Uterus (tissue), 2 donors: ENCODE measurements at regions not wholly inside any gene's neighbourhood (a gene's known extent, or its start where the extent isn't known, plus 50 kb on each side); places are given as distances from the start of the nearest gene placed in this dataset.

ENCODE experiments used
- CTCF ChIP-seq, 4 experiments: fragments of 200-600 bp in 2 of 4; fragments of 450-650 bp in 2 of 4; sonication (generic) in 2 of 4; IDR thresholded peaks; one replicate each; pipeline ENCODE4 v1.5.1; 2016 to 2019; ENCODE audit warnings: antibody characterized with exemption in 4 of 4, mild to moderate bottlenecking in 2 of 4, moderate library complexity in 1 of 4
- POLR2A ChIP-seq, 2 donors: fragments of 450-650 bp; IDR thresholded peaks; one replicate each; pipeline ENCODE4 v1.6.1; 2016; ENCODE audit warnings: antibody characterized with exemption in 2 of 2, mild to moderate bottlenecking in 1 of 2, moderate library complexity in 1 of 2

GRCh38 chr4:144595681-144596080 is 50.3 kb upstream of the HHIP start:
- TF ChIP-seq CTCF (IDR thresholded peaks at IDR 0.05) (no peak), POLR2A (IDR thresholded peaks at IDR 0.05) (no peak)
